Activated B cell treated with CpG ODN at 0.5 μM for 24 hours (primary cell): ENCODE measurements at regions not wholly inside any gene's neighbourhood (a gene's known extent, or its start where the extent isn't known, plus 50 kb on each side); places are given as distances from the start of the nearest gene placed in this dataset.
"Not testable (repeated sequence)": the region's sequence is repeated elsewhere in the genome, so short reads cannot be mapped to it uniquely, and the experiment has no call there.

Experiments
- ATAC-seq: fragments of 200-7000 bp; cut with Tn5 transposase; one replicate; pipeline ENCODE4 v1.10.0; 2021; ENCODE audit warnings: low read depth, mild to moderate bottlenecking, moderate library complexity
- CTCF ChIA-PET: fragments of 350-600 bp; sonication (Branson Sonifier 250); formaldehyde crosslinking; loops from one replicate; lab custom pipeline; 2021; ENCODE audit warnings: antibody characterized with exemption; lab: Charles Lee
- POLR2A ChIA-PET: fragments of 350-600 bp; sonication (Branson Sonifier 250); formaldehyde crosslinking; loops from one replicate; lab custom pipeline; 2021; ENCODE audit warnings: antibody characterized with exemption; lab: Charles Lee
- DNase-seq: peaks from one replicate; pipeline ENCODE4 v3.0.0; 2022
- H3K27ac Mint-ChIP-seq: one replicate; pipeline ENCODE4 v1.8.0; 2020; ENCODE audit warnings: mixed read lengths
- H3K27me3 Mint-ChIP-seq: one replicate; pipeline ENCODE4 v1.8.0; 2021; ENCODE audit warnings: mixed read lengths
- H3K36me3 Mint-ChIP-seq: one replicate; pipeline ENCODE4 v1.8.0; 2021; ENCODE audit warnings: low read depth, mixed read lengths
- H3K4me1 Mint-ChIP-seq: one replicate; pipeline ENCODE4 v1.8.0; 2021; ENCODE audit warnings: mixed read lengths
- H3K4me3 Mint-ChIP-seq: one replicate; pipeline ENCODE4 v1.8.0; 2020; ENCODE audit warnings: mild to moderate bottlenecking, mixed read lengths
- H3K9me3 Mint-ChIP-seq: one replicate; pipeline ENCODE4 v1.8.0; 2020; ENCODE audit warnings: mixed read lengths
- intact Hi-C: fragments of 100-400 bp; cut with micrococcal nuclease; formaldehyde crosslinking; loops from one replicate; pipeline ENCODE4 v1.15.1; 2024
- TF ChIP-seq, protein P1 (sequence below): fragments of 200-600 bp; IDR thresholded peaks from one replicate; pipeline ENCODE4 v1.8.0; 2022; ENCODE audit warnings: antibody characterized with exemption, mild to moderate bottlenecking

DNA sequence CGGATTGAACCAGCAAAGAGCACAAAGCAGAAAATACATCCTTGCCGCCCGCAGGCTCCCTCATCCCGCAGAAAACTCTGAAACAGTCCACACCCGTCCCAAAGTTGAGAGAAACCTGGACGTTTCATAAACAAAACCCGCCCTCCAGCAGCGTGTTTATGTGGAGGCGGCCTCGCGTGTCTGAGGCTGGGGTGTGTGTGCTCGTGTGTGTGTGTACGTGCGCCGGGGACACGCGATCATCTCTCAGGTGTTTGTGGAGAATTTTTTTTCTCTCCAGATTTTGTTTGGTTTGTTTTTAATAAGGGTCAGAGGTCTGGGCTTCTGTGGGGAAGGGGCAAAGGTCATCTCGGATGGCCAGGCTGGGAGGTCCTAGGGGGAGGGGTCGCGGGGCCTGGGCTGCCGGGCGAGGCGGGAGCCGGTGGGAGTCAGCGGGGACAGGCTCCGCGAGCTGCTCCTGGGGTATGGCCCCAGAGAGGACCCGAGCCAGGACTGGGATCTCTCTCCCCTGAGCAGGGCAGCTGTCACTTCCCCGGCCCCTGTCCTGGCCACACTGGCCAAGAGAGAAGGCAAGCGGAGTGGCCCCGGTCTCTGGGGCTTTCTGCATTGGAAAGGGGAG is 206.4 kb downstream of the C9orf50 start:
- Mint-ChIP-seq H3K9me3 (peaks cover 5% of the 10 kb centered on the region), H3K36me3 (no peaks in the 10 kb centered on the region), H3K27me3 (no peaks in the 10 kb centered on the region), H3K27ac (peak overlapping the region; percentile 91), H3K4me1 (peaks cover 14% of the 10 kb centered on the region), H3K4me3 (peak overlapping the region; percentile 85)
- DNase-seq (no peak), ATAC-seq (no peak)
- CTCF ChIA-PET, result no interaction called here
- TF ChIP-seq, protein P1, sequence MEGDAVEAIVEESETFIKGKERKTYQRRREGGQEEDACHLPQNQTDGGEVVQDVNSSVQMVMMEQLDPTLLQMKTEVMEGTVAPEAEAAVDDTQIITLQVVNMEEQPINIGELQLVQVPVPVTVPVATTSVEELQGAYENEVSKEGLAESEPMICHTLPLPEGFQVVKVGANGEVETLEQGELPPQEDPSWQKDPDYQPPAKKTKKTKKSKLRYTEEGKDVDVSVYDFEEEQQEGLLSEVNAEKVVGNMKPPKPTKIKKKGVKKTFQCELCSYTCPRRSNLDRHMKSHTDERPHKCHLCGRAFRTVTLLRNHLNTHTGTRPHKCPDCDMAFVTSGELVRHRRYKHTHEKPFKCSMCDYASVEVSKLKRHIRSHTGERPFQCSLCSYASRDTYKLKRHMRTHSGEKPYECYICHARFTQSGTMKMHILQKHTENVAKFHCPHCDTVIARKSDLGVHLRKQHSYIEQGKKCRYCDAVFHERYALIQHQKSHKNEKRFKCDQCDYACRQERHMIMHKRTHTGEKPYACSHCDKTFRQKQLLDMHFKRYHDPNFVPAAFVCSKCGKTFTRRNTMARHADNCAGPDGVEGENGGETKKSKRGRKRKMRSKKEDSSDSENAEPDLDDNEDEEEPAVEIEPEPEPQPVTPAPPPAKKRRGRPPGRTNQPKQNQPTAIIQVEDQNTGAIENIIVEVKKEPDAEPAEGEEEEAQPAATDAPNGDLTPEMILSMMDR, result no peak
- intact Hi-C loops, result loop anchor here (5.0 to 10.0 kb wide), 3 partner anchors 92 to 240 kb away; partner anchors contain the start of gene IER5L
- POLR2A ChIA-PET, result interaction anchor here (1.8 to 4.3 kb wide), 3 partner anchors 46 to 274 kb away, joined by 6 to 20 read pairs (median 8); partner anchors contain the start of gene IER5L

DNA sequence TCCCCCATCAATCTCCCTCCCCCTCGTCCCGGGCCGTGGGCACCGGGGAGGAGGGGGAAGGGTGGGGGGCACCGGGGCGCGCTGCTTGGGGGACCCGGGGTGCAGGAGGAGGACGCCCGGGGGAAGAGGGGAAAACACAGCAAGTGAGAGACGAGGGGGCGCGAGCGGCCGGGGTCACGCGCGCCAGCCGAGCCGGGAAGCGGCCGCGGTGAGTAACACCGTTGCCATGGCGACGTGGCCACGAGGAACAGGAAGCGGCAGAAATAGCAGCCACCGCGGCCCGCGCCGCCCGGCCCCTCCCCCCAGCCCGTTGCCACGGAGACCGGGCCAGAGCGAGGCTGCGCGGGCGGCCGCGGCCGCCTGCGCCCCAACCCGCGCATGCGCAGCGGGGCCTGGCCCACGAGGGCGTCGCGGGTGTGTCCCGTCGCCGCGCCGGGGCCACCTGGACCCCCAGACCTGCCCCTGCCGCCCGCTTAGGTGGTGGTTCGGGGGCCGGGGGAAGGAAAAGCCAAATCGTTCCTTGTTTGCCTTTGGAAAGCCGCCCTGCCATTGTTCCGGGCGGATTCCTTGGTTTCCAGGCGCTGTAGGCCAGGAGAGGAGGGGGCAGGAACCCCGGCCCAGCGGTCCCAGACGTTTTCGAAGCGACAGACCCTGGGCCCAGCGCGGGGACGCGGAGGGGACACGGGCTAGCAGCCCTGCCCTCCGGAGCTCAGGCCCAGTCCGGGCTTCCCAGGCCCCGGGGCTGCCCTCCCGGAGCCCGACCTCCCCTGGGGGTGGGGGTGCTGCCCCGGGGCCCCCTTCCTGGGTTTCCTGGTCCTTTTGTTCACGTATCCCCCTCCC is 207.1 kb downstream of the C9orf50 start:
- DNase-seq, result peak; percentile 99
- Mint-ChIP-seq H3K27ac (peak overlapping the region; percentile 97), H3K9me3 (peaks cover 5% of the 10 kb centered on the region), H3K36me3 (no peaks in the 10 kb centered on the region), H3K27me3 (no peaks in the 10 kb centered on the region), H3K4me1 (peaks cover 14% of the 10 kb centered on the region), H3K4me3 (peak overlapping the region; percentile 85)
- peak; percentile 79 for ATAC-seq
- TF ChIP-seq, protein P1, result no peak
- ChIA-PET CTCF (no interaction called here), POLR2A (interaction anchor here (0.6 to 4.3 kb wide), 9 partner anchors 13 to 300 kb away, joined by 3 to 30 read pairs (median 3); partner anchors contain the start of genes IER5L and NTMT1)
- intact Hi-C loops, result loop anchor here (1.0 to 10.0 kb wide), 7 partner anchors 30 to 273 kb away; partner anchors contain the start of gene IER5L

DNA sequence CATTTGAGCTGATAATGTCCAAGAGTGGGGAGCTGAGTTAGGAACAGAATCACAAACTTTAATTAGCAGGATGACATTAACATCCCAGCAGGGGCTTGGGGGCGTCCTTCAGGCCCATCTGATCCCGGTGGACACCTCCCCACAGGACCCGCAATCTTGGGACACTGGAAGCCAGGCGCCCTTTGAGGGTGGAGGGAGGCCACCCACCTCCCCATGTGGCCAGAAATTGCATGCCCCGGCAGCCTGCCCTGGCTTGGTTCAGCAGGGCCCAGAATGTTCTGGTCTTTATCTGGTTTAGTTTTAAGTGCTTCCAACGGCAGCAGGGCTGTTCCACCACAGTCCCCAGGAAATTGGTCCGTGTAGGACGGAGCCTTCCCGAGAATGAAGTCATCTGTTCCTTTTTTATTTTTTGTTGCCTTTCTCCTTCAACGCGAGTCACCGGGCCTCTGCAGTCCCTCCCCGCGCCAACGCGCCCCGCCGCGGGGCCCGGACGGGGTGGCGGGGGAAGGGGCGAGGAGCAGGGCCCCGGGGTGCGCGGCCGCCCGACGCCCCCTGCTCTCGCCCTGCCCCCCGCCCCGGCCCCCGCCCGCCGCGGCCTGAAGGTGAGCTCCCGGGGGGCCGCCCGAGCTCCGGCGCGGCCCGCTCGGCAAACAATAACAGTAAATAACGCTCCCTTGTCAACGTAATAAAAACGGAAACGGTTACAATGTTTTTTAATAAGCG is 207.9 kb downstream of the C9orf50 start:
- CTCF ChIA-PET, result no interaction called here
- ATAC-seq, result peak; percentile 51
- Mint-ChIP-seq H3K4me1 (peaks cover 14% of the 10 kb centered on the region), H3K27me3 (no peaks in the 10 kb centered on the region), H3K9me3 (peaks cover 5% of the 10 kb centered on the region), H3K36me3 (no peaks in the 10 kb centered on the region), H3K4me3 (peak overlapping the region; percentile 85), H3K27ac (peak overlapping the region; percentile 97)
- TF ChIP-seq, protein P1, result no peak
- no peak for DNase-seq
- POLR2A ChIA-PET, result interaction anchor here (0.6 to 4.3 kb wide), 9 partner anchors 12 to 299 kb away, joined by 3 to 30 read pairs (median 3); partner anchors contain the start of genes IER5L and NTMT1
- intact Hi-C loops, result loop anchor here (1.0 to 10.0 kb wide), 7 partner anchors 30 to 273 kb away; partner anchors contain the start of gene IER5L

DNA sequence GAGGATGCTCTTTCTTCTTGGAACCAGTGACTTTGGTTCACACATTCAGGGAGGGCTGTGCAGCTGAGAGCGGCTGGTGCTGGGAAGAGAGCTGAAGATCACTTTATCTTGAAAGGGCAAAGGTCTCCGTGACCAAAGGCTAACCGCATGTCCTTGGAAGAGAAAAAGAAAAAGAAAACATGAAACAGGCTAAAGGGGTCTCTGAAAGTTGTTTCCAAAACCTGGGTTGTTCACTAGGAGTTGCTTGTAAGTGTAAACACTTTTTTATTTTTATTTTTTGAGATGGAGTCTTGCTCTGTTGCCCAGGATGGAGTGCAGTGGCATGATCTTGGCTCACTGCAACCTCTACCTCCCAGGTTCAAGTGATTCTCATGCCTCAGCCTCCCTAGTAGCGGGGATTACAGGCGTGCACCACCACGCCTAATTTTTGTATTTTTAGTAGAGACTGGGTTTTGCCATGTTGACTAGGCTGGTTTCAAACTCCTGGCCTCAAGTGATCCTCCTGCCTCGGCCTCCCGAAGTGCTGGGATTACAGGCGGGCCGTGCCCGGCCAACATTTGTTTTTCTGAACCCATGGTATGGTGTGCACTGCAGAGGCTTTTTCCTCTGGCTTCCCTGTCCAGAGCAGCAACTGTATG is 208.6 kb downstream of the C9orf50 start:
- H3K9me3 Mint-ChIP-seq, ATAC-seq, H3K27me3 Mint-ChIP-seq, CTCF ChIA-PET, H3K36me3 Mint-ChIP-seq, DNase-seq: not testable (repeated sequence)
- peak overlapping the region; percentile 79 for H3K4me3 Mint-ChIP-seq
- H3K27ac Mint-ChIP-seq, result peak overlapping the region; percentile 95
- H3K4me1 Mint-ChIP-seq, result peaks cover 14% of the 10 kb centered on the region
- intact Hi-C loops, result loop anchor here (5.0 to 10.0 kb wide), 3 partner anchors 90 to 237 kb away; partner anchors contain the start of gene IER5L
- POLR2A ChIA-PET, result interaction anchor here (0.8 to 4.3 kb wide), 5 partner anchors 28 to 234 kb away, joined by 4 to 30 read pairs (median 8); partner anchors contain the start of gene IER5L
